OCI-LY1 (cell line): ENCODE measurements at regions not wholly inside any gene's neighbourhood (a gene's known extent, or its start where the extent isn't known, plus 50 kb on each side); places are given as distances from the start of the nearest gene placed in this dataset.

Experiments used
- H2AFZ ChIP-seq: fragments of 200-600 bp; sonication (generic), shearing (Covaris generic); 2 replicates; pipeline ENCODE4 v1.6.0; 2014; ENCODE audit warnings: antibody characterized with exemption, mild to moderate bottlenecking, low read length
- H3F3A ChIP-seq: fragments of 200-600 bp; sonication (generic), shearing (Covaris generic); 2 replicates; pipeline ENCODE4 v1.6.0; 2014; ENCODE audit warnings: mild to moderate bottlenecking, antibody characterized with exemption, low read length, moderate library complexity; ENCODE audit not compliant: insufficient read depth
- H3K27ac ChIP-seq: fragments of 200-600 bp; sonication (generic); 2 replicates; pipeline ENCODE4 v1.5.1; 2014; ENCODE audit warnings: low read length, mixed run types, mild to moderate bottlenecking, low read depth; ENCODE audit not compliant: poor library complexity, severe bottlenecking
- H3K27me3 ChIP-seq: fragments of 200-600 bp; sonication (generic); 2 replicates; pipeline ENCODE4 v1.6.0; 2014; ENCODE audit warnings: antibody characterized with exemption, mild to moderate bottlenecking, low read length, moderate library complexity; ENCODE audit not compliant: insufficient read depth
- H3K36me3 ChIP-seq: fragments of 200-600 bp; sonication (generic); 2 replicates; pipeline ENCODE4 v1.6.1; 2014; ENCODE audit warnings: mild to moderate bottlenecking, antibody characterized with exemption, low read length, moderate library complexity, mixed read lengths; ENCODE audit not compliant: insufficient read depth
- H3K4me1 ChIP-seq: fragments of 200-600 bp; sonication (generic); 2 replicates; pipeline ENCODE4 v1.5.1; 2014; ENCODE audit warnings: mild to moderate bottlenecking, low read length, moderate library complexity; ENCODE audit not compliant: insufficient read depth, severe bottlenecking
- H3K4me2 ChIP-seq: fragments of 200-600 bp; sonication (generic), shearing (Covaris generic); 2 replicates; pipeline ENCODE4 v1.6.1; 2014; ENCODE audit warnings: low read length
- H3K4me3 ChIP-seq: fragments of 200-600 bp; sonication (generic); 2 replicates; pipeline ENCODE4 v1.5.1; 2014; ENCODE audit warnings: low read length, low read depth, mild to moderate bottlenecking, mixed read lengths; ENCODE audit not compliant: poor library complexity, severe bottlenecking
- H3K79me2 ChIP-seq: fragments of 200-600 bp; shearing (Covaris generic); 2 replicates; pipeline ENCODE4 v1.6.1; 2016; ENCODE audit warnings: mixed run types, low read length, mixed read lengths; ENCODE audit not compliant: insufficient read depth
- H3K9ac ChIP-seq: fragments of 200-600 bp; sonication (generic), shearing (Covaris generic); 2 replicates; pipeline ENCODE4 v1.6.1; 2014; ENCODE audit warnings: mild to moderate bottlenecking, low read length, mixed read lengths
- H3K9me2 ChIP-seq: fragments of 200-600 bp; sonication (generic), shearing (Covaris generic); 2 replicates; pipeline ENCODE4 v1.6.1; 2014; ENCODE audit warnings: low read depth, mild to moderate bottlenecking, low read length, mixed read lengths
- H3K9me3 ChIP-seq: fragments of 200-600 bp; shearing (Covaris generic); 2 replicates; pipeline ENCODE4 v1.6.1; 2014; ENCODE audit warnings: low read length, mixed read lengths
- H4K20me1 ChIP-seq: fragments of 200-600 bp; sonication (generic), shearing (Covaris generic); 2 replicates; pipeline ENCODE4 v1.6.0; 2016; ENCODE audit warnings: mild to moderate bottlenecking, low read length; ENCODE audit not compliant: insufficient read depth
- EZH2 ChIP-seq: fragments of 200-600 bp; sonication (generic), shearing (Covaris generic); IDR thresholded peaks from 2 replicates; pipeline ENCODE4 v1.8.0; 2017; ENCODE audit warnings: borderline replicate concordance, mixed run types, mild to moderate bottlenecking, antibody characterized with exemption, low read length, moderate library complexity, mixed read lengths
- TF ChIP-seq, protein P1 (sequence below): fragments of 200-600 bp; sonication (generic), shearing (Covaris generic); IDR thresholded peaks from 2 replicates; pipeline ENCODE4 v1.5.1; 2017; ENCODE audit warnings: mild to moderate bottlenecking, antibody characterized with exemption, low read length, moderate library complexity, mixed read lengths

DNA sequence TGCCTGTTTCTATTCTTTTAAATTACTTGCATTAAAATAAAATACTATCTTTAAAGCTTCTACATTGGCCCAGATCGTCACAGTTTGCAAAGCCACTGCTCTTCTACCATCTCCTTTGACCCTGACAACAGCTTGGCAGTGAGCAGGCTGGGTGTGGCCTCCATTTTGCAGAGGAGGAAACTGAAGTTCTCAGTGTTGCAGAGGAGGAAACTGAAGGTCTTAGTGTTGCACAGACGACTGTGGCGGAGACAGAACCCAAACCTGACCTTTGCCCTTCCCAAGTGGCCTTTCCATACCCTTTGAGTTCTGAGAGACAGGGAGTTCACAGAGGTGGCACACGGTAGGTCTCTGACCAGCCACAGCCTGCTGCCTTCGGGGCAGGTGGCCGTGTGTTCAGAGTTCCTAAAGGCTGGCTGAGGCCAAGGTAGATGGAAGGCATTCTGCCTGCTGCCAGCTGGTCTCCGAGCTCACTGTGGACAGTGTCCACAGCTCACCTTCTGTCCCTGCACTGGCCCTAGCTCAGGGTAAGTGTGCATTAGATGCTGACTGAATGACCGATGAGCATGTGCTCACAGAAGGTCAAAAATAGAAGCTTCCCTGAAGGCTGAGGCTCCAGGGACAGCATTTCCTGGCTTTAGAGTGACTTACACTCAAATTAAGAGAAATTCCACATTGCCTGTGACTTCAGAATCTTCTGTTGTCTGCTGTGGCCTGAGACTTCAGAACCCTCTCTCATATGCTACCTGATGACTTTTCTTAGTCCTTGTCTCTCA lies 113.5 kb upstream of the SLC24A3 start:
- Histone ChIP-seq H3K36me3 (no peaks in the 10 kb centered on the region), H3F3A (no peaks in the 10 kb centered on the region), H3K9ac (no peak overlapping the region), H3K27me3 (no peaks in the 10 kb centered on the region), H2AFZ (no peak overlapping the region), H3K27ac (no peak overlapping the region), H4K20me1 (no peaks in the 10 kb centered on the region), H3K9me3 (no peaks in the 10 kb centered on the region), H3K9me2 (no peaks in the 10 kb centered on the region), H3K4me1 (no peaks in the 10 kb centered on the region), H3K4me2 (no peak overlapping the region), H3K79me2 (no peaks in the 10 kb centered on the region), H3K4me3 (no peak overlapping the region)
- TF ChIP-seq EZH2, result no peak
- TF ChIP-seq, protein P1, sequence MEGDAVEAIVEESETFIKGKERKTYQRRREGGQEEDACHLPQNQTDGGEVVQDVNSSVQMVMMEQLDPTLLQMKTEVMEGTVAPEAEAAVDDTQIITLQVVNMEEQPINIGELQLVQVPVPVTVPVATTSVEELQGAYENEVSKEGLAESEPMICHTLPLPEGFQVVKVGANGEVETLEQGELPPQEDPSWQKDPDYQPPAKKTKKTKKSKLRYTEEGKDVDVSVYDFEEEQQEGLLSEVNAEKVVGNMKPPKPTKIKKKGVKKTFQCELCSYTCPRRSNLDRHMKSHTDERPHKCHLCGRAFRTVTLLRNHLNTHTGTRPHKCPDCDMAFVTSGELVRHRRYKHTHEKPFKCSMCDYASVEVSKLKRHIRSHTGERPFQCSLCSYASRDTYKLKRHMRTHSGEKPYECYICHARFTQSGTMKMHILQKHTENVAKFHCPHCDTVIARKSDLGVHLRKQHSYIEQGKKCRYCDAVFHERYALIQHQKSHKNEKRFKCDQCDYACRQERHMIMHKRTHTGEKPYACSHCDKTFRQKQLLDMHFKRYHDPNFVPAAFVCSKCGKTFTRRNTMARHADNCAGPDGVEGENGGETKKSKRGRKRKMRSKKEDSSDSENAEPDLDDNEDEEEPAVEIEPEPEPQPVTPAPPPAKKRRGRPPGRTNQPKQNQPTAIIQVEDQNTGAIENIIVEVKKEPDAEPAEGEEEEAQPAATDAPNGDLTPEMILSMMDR, result no peak

DNA sequence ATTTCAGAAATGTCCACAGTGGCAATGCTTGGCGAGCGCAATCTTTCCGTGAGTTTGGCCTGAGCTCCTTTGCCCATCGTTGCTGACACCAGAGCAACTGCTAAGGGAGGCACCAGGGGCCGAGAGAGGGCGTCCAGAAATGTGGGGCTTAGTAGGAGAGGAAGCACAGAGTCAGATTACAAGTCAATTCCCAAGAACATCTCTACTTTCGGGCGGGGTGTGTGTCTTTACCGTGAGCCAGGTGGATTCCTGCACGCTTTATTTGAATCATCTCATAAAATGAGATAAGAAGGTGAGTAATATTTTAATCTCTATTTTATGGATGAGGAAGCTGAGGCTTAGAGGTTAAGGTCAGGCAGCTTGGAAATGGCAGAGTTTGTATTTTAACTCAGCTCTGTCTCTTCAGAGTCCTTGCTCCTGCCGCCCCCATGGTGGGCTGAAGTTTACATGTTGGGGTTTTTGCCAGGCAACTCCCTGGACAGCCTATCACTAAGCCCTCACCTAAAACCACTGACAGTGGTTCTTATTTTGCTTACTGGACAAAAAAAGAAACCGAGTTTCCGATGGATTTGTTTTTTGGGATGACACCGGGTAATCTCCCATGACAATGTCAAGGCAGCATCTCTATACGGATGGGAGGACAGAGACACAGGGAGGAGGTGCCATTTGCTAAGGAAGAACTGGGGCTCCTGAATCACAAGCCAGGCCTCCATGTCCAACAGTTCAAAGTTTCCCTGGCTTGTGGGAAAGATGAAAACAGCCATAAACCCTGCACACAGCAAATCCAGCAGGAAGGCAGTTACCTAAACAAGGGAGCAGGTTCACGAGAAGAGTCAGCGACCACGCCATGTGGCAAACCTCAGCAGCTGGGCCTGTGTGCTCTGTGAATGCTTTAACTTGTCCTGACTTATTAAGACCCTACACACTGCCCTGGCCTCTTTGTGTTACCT lies 112.6 kb upstream of the SLC24A3 start:
- no peak overlapping the region for H2AFZ ChIP-seq
- TF ChIP-seq, protein P1, result no peak
- TF ChIP-seq EZH2, result no peak
- no peak overlapping the region for H3K9ac ChIP-seq
- no peaks in the 10 kb centered on the region for H3K4me1 ChIP-seq
- no peaks in the 10 kb centered on the region for H3K27me3 ChIP-seq
- H3K9me2 ChIP-seq, result no peaks in the 10 kb centered on the region
- H3K27ac ChIP-seq, result no peak overlapping the region
- H3K4me3 ChIP-seq, result no peak overlapping the region
- no peaks in the 10 kb centered on the region for H3F3A ChIP-seq
- H4K20me1 ChIP-seq, result no peaks in the 10 kb centered on the region
- no peaks in the 10 kb centered on the region for H3K79me2 ChIP-seq
- H3K9me3 ChIP-seq, result no peaks in the 10 kb centered on the region
- H3K4me2 ChIP-seq, result no peak overlapping the region
- no peaks in the 10 kb centered on the region for H3K36me3 ChIP-seq

DNA sequence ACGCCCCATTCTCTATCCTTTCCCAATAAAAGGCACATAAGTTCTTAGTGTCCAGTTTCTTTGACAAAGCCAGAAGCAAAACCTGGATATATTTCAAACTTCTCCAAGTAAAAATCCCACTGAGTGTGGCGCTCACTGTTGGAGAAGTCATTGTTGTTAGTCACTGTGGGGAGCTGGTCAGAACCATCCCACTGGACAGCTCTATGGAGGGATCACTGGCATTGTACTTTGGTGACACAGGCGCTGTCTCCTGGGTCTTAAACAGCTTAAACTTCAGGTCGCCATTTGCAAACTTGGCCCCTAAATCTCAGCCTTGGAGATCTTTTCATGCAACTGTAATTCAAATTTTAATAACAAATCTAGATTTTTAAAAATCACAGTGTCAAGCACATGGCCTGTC lies 111.5 kb upstream of the SLC24A3 start:
- Histone ChIP-seq H3K9me3 (no peaks in the 10 kb centered on the region), H3K4me2 (no peak overlapping the region), H3K27me3 (no peaks in the 10 kb centered on the region), H3K36me3 (no peaks in the 10 kb centered on the region), H3K79me2 (no peaks in the 10 kb centered on the region), H4K20me1 (no peaks in the 10 kb centered on the region), H2AFZ (no peak overlapping the region), H3K27ac (no peak overlapping the region), H3F3A (no peaks in the 10 kb centered on the region), H3K9me2 (no peaks in the 10 kb centered on the region), H3K4me1 (no peaks in the 10 kb centered on the region), H3K9ac (no peak overlapping the region), H3K4me3 (no peak overlapping the region)
- no peak for TF ChIP-seq EZH2
- TF ChIP-seq, protein P1, result no peak
